DMS114 treated with DMSO at 0.1 percent for 48 hours (cell line): ENCODE measurements at regions not wholly inside any gene's neighbourhood (a gene's known extent, or its start where the extent isn't known, plus 50 kb on each side); places are given as distances from the start of the nearest gene placed in this dataset.
"Not testable (repeated sequence)": the region's sequence is repeated elsewhere in the genome, so short reads cannot be mapped to it uniquely, and the experiment has no call there.

Experiments
- DNase-seq: peaks from one replicate; lab custom pipeline; 2025; ENCODE audit not compliant: unreplicated experiment; lab: John Stamatoyannopoulos, UW

GRCh38 chr5:36422952-36423351, 121.2 kb upstream of the RANBP3L start:
- DNase-seq: no peak

- DNase-seq: no peak
Observed at GRCh38 chr5:36423578-36424307, 122.0 kb upstream of the RANBP3L start.

- not testable (repeated sequence) for DNase-seq
Observed at GRCh38 chr5:36426070-36426469, 124.4 kb upstream of the RANBP3L start.

DNA sequence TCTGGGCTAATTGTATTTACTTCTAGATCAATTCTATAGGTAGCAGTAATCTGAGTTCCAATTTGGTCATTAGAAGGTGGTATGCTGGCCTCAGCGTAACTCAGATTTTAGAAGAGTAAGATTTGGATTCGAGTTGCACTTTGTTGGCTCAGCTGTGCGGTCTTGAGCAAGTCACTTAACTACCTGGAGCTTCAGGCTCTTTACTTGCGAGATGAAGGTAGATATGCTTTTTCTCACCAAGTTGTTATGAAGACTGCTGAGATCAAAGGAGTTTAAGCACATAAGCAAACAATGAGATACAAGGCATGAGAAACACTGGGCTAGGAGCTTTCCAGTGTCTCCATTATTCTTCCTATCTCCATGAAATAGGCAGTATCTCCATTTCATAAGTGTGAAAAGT, 133.8 kb upstream of the RANBP3L start:
- no peak for DNase-seq

DNA sequence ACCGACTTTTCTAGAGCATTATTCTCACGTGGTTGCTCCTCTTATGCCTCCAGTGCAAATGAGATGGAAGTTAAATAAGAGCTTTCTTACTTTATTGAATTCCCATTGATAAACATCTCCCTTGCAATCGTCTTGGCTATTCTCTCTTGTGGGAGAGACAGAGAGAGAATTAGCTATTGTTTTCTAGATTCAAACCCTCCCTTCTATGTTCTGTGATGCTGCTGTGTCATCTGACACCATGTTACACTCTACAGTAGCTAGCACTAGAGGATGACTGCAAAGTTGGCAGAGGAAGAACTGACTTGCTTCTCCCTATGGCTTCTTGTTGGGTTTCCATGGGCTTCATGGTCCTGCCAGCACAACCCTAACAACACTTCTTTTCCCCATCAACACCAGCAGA, 134.6 kb upstream of the RANBP3L start:
- no peak for DNase-seq

DNA sequence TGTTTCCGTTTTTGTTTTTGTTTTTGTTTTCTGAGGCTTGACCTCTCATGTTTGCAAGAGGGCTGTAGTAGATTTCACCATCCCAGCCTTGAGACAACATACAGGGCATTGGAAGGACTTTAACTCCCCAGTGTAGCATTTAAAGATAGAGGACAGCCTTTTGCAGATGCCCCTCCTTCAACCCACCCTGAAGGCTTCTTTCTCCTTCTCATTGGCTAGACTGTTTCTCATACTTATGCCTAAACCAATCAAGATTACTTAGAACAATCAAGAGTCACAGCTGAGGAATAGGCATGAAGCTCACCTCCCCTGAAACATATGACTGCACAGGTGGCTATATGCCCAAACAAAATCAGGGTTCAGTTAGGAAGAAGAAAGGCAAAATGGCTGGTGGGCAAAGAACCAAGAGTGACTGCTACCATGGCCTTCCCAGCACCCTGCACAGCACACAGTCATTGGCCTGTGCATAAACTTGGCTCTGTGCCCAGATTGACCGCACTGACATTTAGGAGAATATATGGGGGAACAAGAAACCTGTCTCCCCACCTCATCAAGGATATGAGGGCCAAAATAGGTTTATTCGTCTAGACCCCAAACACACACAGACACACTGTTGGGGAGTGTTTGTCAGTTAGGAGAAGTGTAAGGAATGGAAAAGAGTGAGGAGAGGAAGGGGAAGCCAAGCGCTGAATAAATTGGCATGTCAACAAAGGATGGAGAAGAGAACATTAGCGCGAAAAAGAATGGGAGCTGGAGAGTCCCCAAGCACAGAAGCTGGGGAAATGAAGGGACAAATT, 137.3 kb upstream of the RANBP3L start:
- DNase-seq: no peak

GRCh38 chr5:36440300-36440699, 138.6 kb upstream of the RANBP3L start:
- no peak for DNase-seq

GRCh38 chr5:36441280-36441679, 139.6 kb upstream of the RANBP3L start:
- no peak for DNase-seq

DNA sequence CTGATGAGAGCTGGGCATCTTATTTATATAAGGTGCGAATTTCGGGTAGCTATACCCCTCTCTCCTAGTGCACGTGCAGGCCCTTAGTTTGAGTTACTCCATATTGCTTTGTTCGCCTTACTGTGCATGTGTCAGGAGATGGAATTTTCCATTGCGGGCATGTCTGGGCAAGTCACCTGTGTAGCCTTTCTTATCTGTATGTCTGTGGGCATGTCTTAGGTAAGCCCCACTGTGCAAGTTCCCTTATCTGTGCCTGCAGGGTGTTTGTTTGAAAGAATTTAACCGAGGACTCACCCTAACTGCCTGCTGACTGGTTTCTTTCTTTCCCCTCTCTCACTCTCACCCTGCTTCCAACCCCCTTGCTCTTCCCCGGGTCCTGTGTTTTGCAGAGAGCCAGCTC, 140.7 kb upstream of the RANBP3L start:
- no peak for DNase-seq

DNA sequence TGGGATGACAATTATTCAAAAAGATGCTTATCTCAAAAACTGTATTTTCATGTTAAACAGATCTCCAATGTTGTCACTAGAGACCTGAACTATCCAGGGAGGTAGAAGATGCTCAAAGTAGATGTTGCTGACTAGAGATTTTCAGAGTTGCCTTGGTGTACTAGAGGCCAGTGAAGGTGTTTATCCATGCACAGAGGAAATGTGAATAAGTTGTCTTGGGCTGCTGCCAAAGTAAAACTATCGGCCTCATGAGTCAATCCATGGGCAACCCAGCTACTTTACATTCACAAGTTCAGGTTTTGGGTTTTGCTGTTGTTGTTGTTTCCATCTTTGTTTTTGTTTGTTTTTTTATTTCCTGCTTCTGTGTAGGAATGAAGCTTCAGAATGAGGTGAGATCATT, 141.1 kb upstream of the RANBP3L start:
- no peak for DNase-seq

DNA sequence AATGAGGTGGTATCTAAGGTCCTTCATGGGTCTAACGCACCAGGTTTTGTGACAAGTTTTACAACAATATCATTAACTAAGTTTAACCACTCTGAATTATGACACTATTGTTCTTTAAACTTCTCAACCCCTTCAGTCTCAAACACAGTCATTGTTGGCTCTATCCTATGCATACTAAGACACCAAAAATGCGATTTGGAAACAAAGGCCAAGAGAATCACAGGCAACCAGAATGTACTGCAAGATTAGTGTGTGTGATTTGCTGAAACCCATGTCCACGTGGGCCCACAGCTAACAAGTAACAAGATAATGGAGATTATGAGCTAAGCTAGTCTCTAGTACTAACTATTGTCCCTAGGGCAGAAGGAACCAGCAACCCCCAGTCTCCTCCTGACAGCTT, 142.2 kb upstream of the RANBP3L start:
- DNase-seq: no peak

DNA sequence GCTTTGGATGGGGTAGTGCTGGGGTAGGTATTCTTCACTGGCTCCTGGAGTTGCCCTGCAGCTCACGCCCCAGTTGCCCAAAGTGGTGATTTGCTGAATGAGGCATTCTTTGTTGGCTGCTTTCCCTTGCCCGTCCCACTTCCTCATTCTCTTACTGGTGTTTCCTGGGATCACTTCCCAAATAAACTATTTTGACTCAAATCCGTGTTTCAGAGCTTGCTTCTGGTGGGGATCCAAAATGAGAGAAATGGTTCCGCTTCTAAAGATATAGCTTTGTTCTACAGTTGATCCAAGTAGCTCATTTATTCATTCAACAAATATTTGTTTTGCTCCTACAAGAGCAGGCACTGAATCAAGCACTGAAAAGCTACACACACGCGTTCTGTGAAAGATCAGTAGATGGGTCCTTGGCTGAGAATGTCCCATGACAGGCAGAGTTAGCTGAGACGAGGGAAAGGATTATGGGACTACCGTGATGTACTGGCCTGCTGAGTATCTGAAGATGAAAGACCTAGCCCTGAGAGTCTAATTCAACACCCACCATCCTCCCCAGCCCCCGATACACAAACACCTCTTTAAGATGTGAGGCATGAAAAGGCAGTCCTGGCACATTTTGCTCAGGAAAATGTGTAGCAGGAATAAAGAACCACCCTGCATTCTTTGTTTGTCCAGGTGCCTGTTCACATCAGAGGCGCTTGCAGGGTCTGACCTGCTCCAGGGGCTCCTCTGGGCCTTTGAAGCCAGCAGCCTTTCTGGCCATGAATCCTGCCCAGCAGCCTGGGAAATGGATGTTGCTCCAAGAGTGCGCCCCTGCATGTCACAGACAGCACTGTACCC, 143.1 kb upstream of the RANBP3L start:
- no peak for DNase-seq

DNA sequence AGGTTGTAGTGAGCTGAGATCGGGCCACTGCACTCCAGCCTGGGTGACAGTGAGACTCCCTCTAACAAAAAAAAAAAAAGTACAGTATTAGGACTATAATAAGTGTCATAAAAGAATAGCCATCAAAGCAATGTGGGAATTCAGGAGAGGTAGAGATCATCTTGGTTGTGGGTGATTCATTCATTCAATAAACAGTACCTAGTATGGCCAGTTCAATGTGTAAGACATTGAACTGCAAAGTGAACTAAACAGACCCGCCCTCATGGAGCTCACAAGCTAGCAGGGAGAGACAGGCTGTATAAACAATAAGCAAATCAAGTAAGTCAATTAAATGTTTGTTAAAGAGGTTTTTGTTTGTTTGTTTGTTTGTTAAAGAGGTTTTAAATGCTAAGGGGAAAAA, 146.1 kb upstream of the RANBP3L start:
- no peak for DNase-seq

DNA sequence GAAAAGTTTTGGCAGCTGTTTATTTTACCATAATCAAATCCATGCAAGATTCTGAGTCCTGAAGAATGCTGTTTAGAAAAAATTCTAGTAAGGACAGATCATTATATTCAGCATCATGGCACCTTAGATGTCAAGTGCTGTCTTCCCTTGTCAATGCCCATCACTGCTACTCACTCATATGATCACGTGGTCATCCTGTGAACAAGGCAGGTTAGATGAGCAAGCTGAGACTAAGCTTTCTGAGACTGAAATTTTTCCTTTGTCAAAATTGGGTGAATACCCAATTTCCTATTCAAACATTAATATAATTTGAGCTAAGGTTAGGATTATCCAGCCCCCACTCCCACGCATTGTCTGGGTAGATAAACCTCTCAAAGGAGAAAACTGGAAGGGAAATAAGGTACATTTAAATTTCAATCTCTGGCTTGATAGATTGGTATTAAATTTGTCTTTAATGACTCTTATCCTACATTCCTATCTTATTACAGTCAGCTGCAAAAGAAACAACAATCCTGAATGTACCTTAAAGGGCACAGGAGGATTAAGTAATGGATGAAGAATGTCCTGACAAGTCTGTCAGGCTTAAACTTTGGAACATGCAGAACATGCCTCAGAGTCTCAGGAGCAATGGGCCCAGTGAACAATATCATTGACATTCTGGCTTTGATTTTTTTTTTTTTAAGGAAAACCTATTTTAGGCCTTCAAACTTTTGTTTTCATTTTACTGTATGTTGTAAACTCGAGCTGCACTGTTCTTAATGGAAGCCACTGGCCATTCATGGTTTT, 148.7 kb upstream of the RANBP3L start:
- DNase-seq: no peak

DNA sequence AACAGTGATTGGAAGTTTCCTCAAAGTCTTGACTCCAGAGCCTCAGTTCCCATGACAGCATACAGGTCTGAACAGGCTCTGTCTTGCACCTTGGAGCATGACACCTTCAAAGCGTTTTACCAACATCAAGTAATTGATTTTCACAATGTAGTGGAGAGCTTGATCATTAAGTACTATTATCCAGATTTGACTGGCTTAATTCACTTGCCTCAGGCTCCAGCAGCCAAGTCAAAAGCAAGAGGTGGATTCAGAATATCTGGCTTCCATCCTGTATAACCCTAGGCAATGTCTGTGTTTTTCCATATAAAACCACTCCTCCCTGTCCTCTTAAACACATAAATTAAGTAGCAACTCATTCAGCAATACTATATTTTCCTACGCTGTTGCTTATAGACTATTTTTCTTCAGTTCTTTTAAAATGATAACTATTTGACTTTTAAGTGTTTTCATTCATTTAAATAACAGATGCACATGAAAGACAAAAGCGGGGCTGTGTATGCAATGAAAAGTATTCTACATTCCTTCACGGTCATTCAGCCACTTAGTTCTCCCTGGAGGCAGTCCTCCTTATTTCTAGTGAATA, 150.8 kb upstream of the RANBP3L start:
- DNase-seq: no peak

DNA sequence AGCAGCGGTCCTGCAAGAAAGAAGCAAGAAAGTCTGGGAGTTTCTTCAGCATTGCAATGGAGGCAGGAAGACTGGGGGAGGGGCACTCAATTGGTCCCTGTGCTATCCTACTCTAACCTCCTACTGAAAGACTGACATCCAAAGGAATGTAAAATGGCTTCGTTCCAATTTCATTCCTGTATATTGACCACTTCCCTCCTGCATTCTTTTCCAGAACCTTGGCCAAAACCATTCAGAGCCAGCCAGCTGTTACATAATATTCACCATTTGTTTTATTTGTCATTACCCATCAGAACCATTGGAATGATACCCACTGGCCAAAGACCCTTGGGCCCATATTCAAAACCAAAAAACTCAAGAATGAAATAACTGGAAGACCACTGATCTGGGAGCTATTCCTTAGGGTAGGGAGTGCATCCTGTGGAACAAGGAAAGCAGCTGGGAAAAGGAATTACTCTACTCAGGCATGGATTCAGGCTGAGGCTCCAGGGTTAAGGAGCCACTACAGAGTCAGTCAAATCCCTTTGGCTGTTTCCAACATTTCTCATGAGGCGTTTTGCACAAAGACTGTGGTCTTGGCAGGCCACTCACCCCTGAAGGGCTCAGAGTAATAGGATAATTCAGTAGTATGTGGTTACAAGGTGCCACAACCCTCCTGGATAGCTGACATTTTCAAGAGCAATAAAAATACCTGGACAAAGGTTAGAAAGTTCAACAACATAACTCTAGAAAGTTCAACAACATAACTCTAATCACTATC, 148.7 kb upstream of the SLC1A3 start:
- no peak for DNase-seq

DNA sequence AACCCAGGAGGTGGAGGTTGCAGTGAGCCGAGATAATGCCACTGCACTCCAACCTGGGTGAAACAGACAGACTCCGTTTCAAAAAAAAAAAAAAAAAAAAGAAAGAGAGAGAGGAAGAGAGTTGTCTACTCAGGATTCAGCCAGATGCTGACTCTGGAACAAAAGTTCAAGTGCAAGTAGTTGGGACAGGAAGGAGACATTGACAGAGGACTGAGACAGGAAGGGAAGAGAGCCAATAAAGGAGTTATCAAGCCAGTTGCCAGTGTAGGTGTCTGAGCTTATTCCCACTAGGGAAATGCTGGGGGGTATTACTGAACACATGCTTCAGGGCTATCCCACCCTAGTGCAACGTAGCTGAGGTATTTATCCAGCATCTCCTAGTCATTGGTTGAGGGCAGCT, 147.7 kb upstream of the SLC1A3 start:
- DNase-seq: no peak

GRCh38 chr5:36459176-36460135, 146.9 kb upstream of the SLC1A3 start:
- DNase-seq: no peak
